NB4 (cell line): ENCODE measurements at regions not wholly inside any gene's neighbourhood (a gene's known extent, or its start where the extent isn't known, plus 50 kb on each side); places are given as distances from the start of the nearest gene placed in this dataset.

ENCODE experiments used
- DNase-seq: peaks from one replicate; pipeline ENCODE4 v3.0.0; 2010; ENCODE audit warnings: low read depth
- H3K4me3 ChIP-seq: one replicate; pipeline ENCODE4 v1.5.1; 2011; ENCODE audit warnings: mild to moderate bottlenecking, low read depth, low read length, moderate library complexity
- CTCF ChIP-seq: IDR thresholded peaks from one replicate; pipeline ENCODE4 v1.5.1; 2012; ENCODE audit warnings: low read depth, low read length
- MAX ChIP-seq: IDR thresholded peaks from 2 replicates; pipeline ENCODE4 v1.6.1; 2011; ENCODE audit warnings: low read depth, low read length
- MYC ChIP-seq: IDR thresholded peaks from 2 replicates; pipeline ENCODE4 v1.6.1; 2011; ENCODE audit warnings: low read depth, low read length
- POLR2A ChIP-seq: IDR thresholded peaks from 2 replicates; pipeline ENCODE4 v1.6.1; 2011; ENCODE audit warnings: mild to moderate bottlenecking; ENCODE audit not compliant: insufficient read length; ENCODE audit errors: extremely low read depth

GRCh38 chrX:78603908-78604307 lies 55.2 kb downstream of the RTL3 start:
- DNase-seq, result no peak
- H3K4me3 ChIP-seq, result no peak overlapping the region
- no peak for TF ChIP-seq CTCF
- no peak for TF ChIP-seq POLR2A
- no peak for TF ChIP-seq MAX
- no peak for TF ChIP-seq MYC

GRCh38 chrX:78595901-78596502 lies 63.1 kb downstream of the RTL3 start:
- H3K4me3 ChIP-seq, result no peak overlapping the region
- DNase-seq, result peak; percentile 54
- TF ChIP-seq POLR2A (no peak), MYC (no peak), CTCF (peak; percentile 27)

GRCh38 chrX:78593701-78594100 lies 65.4 kb downstream of the RTL3 start:
- TF ChIP-seq MYC (no peak), CTCF (no peak), POLR2A (no peak), MAX (no peak)
- no peak overlapping the region for H3K4me3 ChIP-seq
- no peak for DNase-seq

GRCh38 chrX:78592030-78592429 lies 67.1 kb downstream of the RTL3 start:
- no peak overlapping the region for H3K4me3 ChIP-seq
- TF ChIP-seq MAX (no peak), POLR2A (no peak), MYC (no peak), CTCF (no peak)
- no peak for DNase-seq

GRCh38 chrX:78574306-78574705 lies 84.8 kb downstream of the RTL3 start:
- TF ChIP-seq MAX (no peak), CTCF (no peak), MYC (no peak), POLR2A (no peak)
- DNase-seq, result no peak
- no peak overlapping the region for H3K4me3 ChIP-seq

GRCh38 chrX:78573630-78574029 lies 85.5 kb downstream of the RTL3 start:
- no peak overlapping the region for H3K4me3 ChIP-seq
- TF ChIP-seq CTCF, result no peak
- TF ChIP-seq MAX, result no peak
- TF ChIP-seq MYC, result no peak
- no peak for TF ChIP-seq POLR2A
- DNase-seq, result no peak
